ENCODE measurements at regions not wholly inside any gene's neighbourhood (a gene's known extent, or its start where the extent isn't known, plus 50 kb on each side); places are given as distances from the start of the nearest gene placed in this dataset.

- Histone ChIP-seq H3K36me3 (ENCODE audit: control insufficient read depth, insufficient read depth, low read length) (no peaks in the 10 kb centered on the region), H3K27me3 (ENCODE audit: control insufficient read depth, insufficient read depth, low read length) (no peaks in the 10 kb centered on the region), H3K27ac (ENCODE audit: low read depth, low read length) (no peak overlapping the region), H3K4me1 (ENCODE audit: control insufficient read depth, insufficient read depth, low read length) (no peaks in the 10 kb centered on the region), H3K4me3 (ENCODE audit: low read depth, low read length) (no peak overlapping the region), H3K9me3 (ENCODE audit: control insufficient read depth, insufficient read depth, low read length) (peaks cover 2% of the 10 kb centered on the region)
- DNase-seq (ENCODE audit: low read depth in 4 of 6, low spot score in 6 of 6), result no peak
- no CpG with 5 or more reads among the region's 5 CpGs for WGBS (ENCODE audit: insufficient coverage)
Observed at GRCh38 chr9:13555989-13556500, 276.6 kb upstream of the MPDZ start.

- H3K9me3 ChIP-seq (ENCODE audit: control insufficient read depth, insufficient read depth, low read length), result peaks cover 2% of the 10 kb centered on the region
- no peak for DNase-seq (ENCODE audit: low read depth in 4 of 6, low spot score in 6 of 6)
- no peaks in the 10 kb centered on the region for H3K4me1 ChIP-seq (ENCODE audit: control insufficient read depth, insufficient read depth, low read length)
- no peak overlapping the region for H3K27ac ChIP-seq (ENCODE audit: low read depth, low read length)
- no CpG with 5 or more reads among the region's 4 CpGs for WGBS (ENCODE audit: insufficient coverage)
- H3K36me3 ChIP-seq (ENCODE audit: control insufficient read depth, insufficient read depth, low read length), result no peaks in the 10 kb centered on the region
- H3K4me3 ChIP-seq (ENCODE audit: low read depth, low read length), result no peak overlapping the region
- no peaks in the 10 kb centered on the region for H3K27me3 ChIP-seq (ENCODE audit: control insufficient read depth, insufficient read depth, low read length)
Observed at GRCh38 chr9:13555516-13555915, 276.0 kb upstream of the MPDZ start.

GRCh38 chr9:13554626-13555025 lies 275.1 kb upstream of the MPDZ start:
- DNase-seq (ENCODE audit: low read depth in 4 of 6, low spot score in 6 of 6), result peak in 1 of 6 donors; percentile 27
- Histone ChIP-seq H3K4me3 (ENCODE audit: low read depth, low read length) (no peak overlapping the region), H3K4me1 (ENCODE audit: control insufficient read depth, insufficient read depth, low read length) (no peaks in the 10 kb centered on the region), H3K27ac (ENCODE audit: low read depth, low read length) (no peak overlapping the region), H3K36me3 (ENCODE audit: control insufficient read depth, insufficient read depth, low read length) (no peaks in the 10 kb centered on the region), H3K9me3 (ENCODE audit: control insufficient read depth, insufficient read depth, low read length) (peaks cover 2% of the 10 kb centered on the region), H3K27me3 (ENCODE audit: control insufficient read depth, insufficient read depth, low read length) (no peaks in the 10 kb centered on the region)

GRCh38 chr9:13552606-13553215 lies 273.2 kb upstream of the MPDZ start:
- H3K27me3 ChIP-seq (ENCODE audit: control insufficient read depth, insufficient read depth, low read length), result no peaks in the 10 kb centered on the region
- no peak overlapping the region for H3K4me3 ChIP-seq (ENCODE audit: low read depth, low read length)
- WGBS (ENCODE audit: insufficient coverage), result 66% methylated on average over 2 of the region's 5 CpGs
- DNase-seq (ENCODE audit: low read depth in 4 of 6, low spot score in 6 of 6), result no peak
- H3K9me3 ChIP-seq (ENCODE audit: control insufficient read depth, insufficient read depth, low read length), result peaks cover 2% of the 10 kb centered on the region
- no peaks in the 10 kb centered on the region for H3K36me3 ChIP-seq (ENCODE audit: control insufficient read depth, insufficient read depth, low read length)
- H3K4me1 ChIP-seq (ENCODE audit: control insufficient read depth, insufficient read depth, low read length), result no peaks in the 10 kb centered on the region
- H3K27ac ChIP-seq (ENCODE audit: low read depth, low read length), result no peak overlapping the region

GRCh38 chr9:13550519-13550918 lies 271.0 kb upstream of the MPDZ start:
- Histone ChIP-seq H3K9me3 (ENCODE audit: control insufficient read depth, insufficient read depth, low read length) (peaks cover 2% of the 10 kb centered on the region), H3K36me3 (ENCODE audit: control insufficient read depth, insufficient read depth, low read length) (no peaks in the 10 kb centered on the region), H3K27me3 (ENCODE audit: control insufficient read depth, insufficient read depth, low read length) (no peaks in the 10 kb centered on the region), H3K4me3 (ENCODE audit: low read depth, low read length) (no peak overlapping the region), H3K4me1 (ENCODE audit: control insufficient read depth, insufficient read depth, low read length) (no peaks in the 10 kb centered on the region), H3K27ac (ENCODE audit: low read depth, low read length) (no peak overlapping the region)
- 50% methylated on average over 1 of the region's 2 CpGs for WGBS (ENCODE audit: insufficient coverage)
- DNase-seq (ENCODE audit: low read depth in 4 of 6, low spot score in 6 of 6), result no peak

GRCh38 chr9:13548535-13548934 lies 269.0 kb upstream of the MPDZ start:
- DNase-seq (ENCODE audit: low read depth in 4 of 6, low spot score in 6 of 6), result no peak
- H3K9me3 ChIP-seq (ENCODE audit: control insufficient read depth, insufficient read depth, low read length), result peaks cover 2% of the 10 kb centered on the region
- H3K36me3 ChIP-seq (ENCODE audit: control insufficient read depth, insufficient read depth, low read length), result no peaks in the 10 kb centered on the region
- no peaks in the 10 kb centered on the region for H3K27me3 ChIP-seq (ENCODE audit: control insufficient read depth, insufficient read depth, low read length)
- no CpG with 5 or more reads among the region's 1 CpG for WGBS (ENCODE audit: insufficient coverage)
- no peaks in the 10 kb centered on the region for H3K4me1 ChIP-seq (ENCODE audit: control insufficient read depth, insufficient read depth, low read length)
- H3K4me3 ChIP-seq (ENCODE audit: low read depth, low read length), result no peak overlapping the region
- H3K27ac ChIP-seq (ENCODE audit: low read depth, low read length), result no peak overlapping the region

- Histone ChIP-seq H3K4me1 (ENCODE audit: control insufficient read depth, insufficient read depth, low read length) (no peaks in the 10 kb centered on the region), H3K36me3 (ENCODE audit: control insufficient read depth, insufficient read depth, low read length) (no peaks in the 10 kb centered on the region), H3K9me3 (ENCODE audit: control insufficient read depth, insufficient read depth, low read length) (peaks cover 3% of the 10 kb centered on the region), H3K4me3 (ENCODE audit: low read depth, low read length) (no peak overlapping the region), H3K27ac (ENCODE audit: low read depth, low read length) (no peak overlapping the region), H3K27me3 (ENCODE audit: control insufficient read depth, insufficient read depth, low read length) (no peaks in the 10 kb centered on the region)
- WGBS (ENCODE audit: insufficient coverage), result 64% methylated on average over 5 of the region's 5 CpGs
- DNase-seq (ENCODE audit: low read depth in 4 of 6, low spot score in 6 of 6), result no peak
Observed at GRCh38 chr9:13535141-13535540, 255.6 kb upstream of the MPDZ start.

- no CpG with 5 or more reads among the region's 2 CpGs for WGBS (ENCODE audit: insufficient coverage)
- Histone ChIP-seq H3K36me3 (ENCODE audit: control insufficient read depth, insufficient read depth, low read length) (no peaks in the 10 kb centered on the region), H3K4me3 (ENCODE audit: low read depth, low read length) (no peak overlapping the region), H3K4me1 (ENCODE audit: control insufficient read depth, insufficient read depth, low read length) (no peaks in the 10 kb centered on the region), H3K9me3 (ENCODE audit: control insufficient read depth, insufficient read depth, low read length) (peaks cover 3% of the 10 kb centered on the region), H3K27ac (ENCODE audit: low read depth, low read length) (no peak overlapping the region), H3K27me3 (ENCODE audit: control insufficient read depth, insufficient read depth, low read length) (no peaks in the 10 kb centered on the region)
- no peak for DNase-seq (ENCODE audit: low read depth in 4 of 6, low spot score in 6 of 6)
Observed at GRCh38 chr9:13534006-13534405, 254.5 kb upstream of the MPDZ start.

GRCh38 chr9:13532407-13532806 lies 252.9 kb upstream of the MPDZ start:
- no peak overlapping the region for H3K27ac ChIP-seq (ENCODE audit: low read depth, low read length)
- H3K27me3 ChIP-seq (ENCODE audit: control insufficient read depth, insufficient read depth, low read length), result no peaks in the 10 kb centered on the region
- no peak for DNase-seq (ENCODE audit: low read depth in 4 of 6, low spot score in 6 of 6)
- H3K4me3 ChIP-seq (ENCODE audit: low read depth, low read length), result no peak overlapping the region
- peaks cover 3% of the 10 kb centered on the region for H3K9me3 ChIP-seq (ENCODE audit: control insufficient read depth, insufficient read depth, low read length)
- H3K36me3 ChIP-seq (ENCODE audit: control insufficient read depth, insufficient read depth, low read length), result no peaks in the 10 kb centered on the region
- WGBS (ENCODE audit: insufficient coverage), result no CpG with 5 or more reads among the region's 2 CpGs
- no peaks in the 10 kb centered on the region for H3K4me1 ChIP-seq (ENCODE audit: control insufficient read depth, insufficient read depth, low read length)

GRCh38 chr9:13529321-13530104 lies 250.0 kb upstream of the MPDZ start:
- H3K4me1 ChIP-seq (ENCODE audit: control insufficient read depth, insufficient read depth, low read length), result no peaks in the 10 kb centered on the region
- no peaks in the 10 kb centered on the region for H3K27me3 ChIP-seq (ENCODE audit: control insufficient read depth, insufficient read depth, low read length)
- whole genome bisulfite sequencing (ENCODE audit: insufficient coverage), result 84% methylated on average over 3 of the region's 6 CpGs
- H3K9me3 ChIP-seq (ENCODE audit: control insufficient read depth, insufficient read depth, low read length), result peaks cover 3% of the 10 kb centered on the region
- H3K4me3 ChIP-seq (ENCODE audit: low read depth, low read length), result no peak overlapping the region
- no peak overlapping the region for H3K27ac ChIP-seq (ENCODE audit: low read depth, low read length)
- no peaks in the 10 kb centered on the region for H3K36me3 ChIP-seq (ENCODE audit: control insufficient read depth, insufficient read depth, low read length)
- no peak for DNase-seq (ENCODE audit: low read depth in 4 of 6, low spot score in 6 of 6)

All from spinal cord (tissue), 9 donors.